ENCODE measurements at regions not wholly inside any gene's neighbourhood (a gene's known extent, or its start where the extent isn't known, plus 50 kb on each side); places are given as distances from the start of the nearest gene placed in this dataset.
"Not testable (repeated sequence)": the region's sequence is repeated elsewhere in the genome, so short reads cannot be mapped to it uniquely, and the experiment has no call there.

GRCh38 chr3:177646749-177647148 lies 449.5 kb upstream of the TBL1XR1 start:
- no peak for DNase-seq

- no peak for DNase-seq
These were observed 450.1 kb upstream of the TBL1XR1 start for GRCh38 chr3:177647341-177647740.

- DNase-seq, result no peak
These were observed 450.6 kb upstream of the TBL1XR1 start for GRCh38 chr3:177647876-177648275.

GRCh38 chr3:177652556-177653291 lies 455.4 kb upstream of the TBL1XR1 start:
- DNase-seq, result no peak

- DNase-seq, result no peak
These were observed 460.0 kb upstream of the TBL1XR1 start for GRCh38 chr3:177657243-177657642.

- DNase-seq, result no peak
These were observed 461.1 kb upstream of the TBL1XR1 start for GRCh38 chr3:177658354-177658753.

GRCh38 chr3:177664380-177665103 lies 467.3 kb upstream of the TBL1XR1 start:
- not testable (repeated sequence) for DNase-seq

- DNase-seq, result no peak
These were observed 468.0 kb upstream of the TBL1XR1 start for GRCh38 chr3:177665122-177665808.

- DNase-seq, result no peak
These were observed 475.1 kb upstream of the TBL1XR1 start for GRCh38 chr3:177672252-177672911.

GRCh38 chr3:177673112-177673914 lies 476.0 kb upstream of the TBL1XR1 start:
- no peak for DNase-seq

GRCh38 chr3:177674186-177674585 lies 476.9 kb upstream of the TBL1XR1 start:
- no peak for DNase-seq

- DNase-seq, result no peak
These were observed 478.9 kb upstream of the TBL1XR1 start for GRCh38 chr3:177676148-177676547.

GRCh38 chr3:177676947-177677587 lies 479.8 kb upstream of the TBL1XR1 start:
- DNase-seq, result no peak

GRCh38 chr3:177679568-177680471 lies 482.5 kb upstream of the TBL1XR1 start:
- DNase-seq, result no peak

- DNase-seq, result no peak
These were observed 483.2 kb upstream of the TBL1XR1 start for GRCh38 chr3:177680472-177680821.

GRCh38 chr3:177681156-177681555 lies 483.9 kb upstream of the TBL1XR1 start:
- no peak for DNase-seq

- no peak for DNase-seq
These were observed 484.6 kb upstream of the TBL1XR1 start for GRCh38 chr3:177681852-177682251.

- no peak for DNase-seq
These were observed 486.3 kb upstream of the TBL1XR1 start for GRCh38 chr3:177683586-177683985.

GRCh38 chr3:177686671-177687070 lies 489.4 kb upstream of the TBL1XR1 start:
- DNase-seq, result no peak

GRCh38 chr3:177687291-177687690 lies 490.0 kb upstream of the TBL1XR1 start:
- no peak for DNase-seq

GRCh38 chr3:177688152-177688551 lies 490.9 kb upstream of the TBL1XR1 start:
- DNase-seq, result no peak
